GM23338 (cell line): ENCODE measurements at regions not wholly inside any gene's neighbourhood (a gene's known extent, or its start where the extent isn't known, plus 50 kb on each side); places are given as distances from the start of the nearest gene placed in this dataset.

ENCODE experiments used
- ATAC-seq: fragments of 200-7000 bp; cut with Tn5 transposase; 3 replicates; pipeline ENCODE4 v1.9.1; 2020
- DNase-seq: peaks from one replicate; pipeline ENCODE4 v3.0.0-alpha.2; 2015; ENCODE audit warnings: low spot score
- H2AFZ ChIP-seq: fragments of 200-600 bp; sonication (generic); 2 replicates; pipeline ENCODE4 v1.8.0; 2016; ENCODE audit warnings: antibody characterized with exemption, mild to moderate bottlenecking, moderate library complexity
- H3F3A ChIP-seq: fragments of 200-600 bp; sonication (generic); replicated peaks from 2 replicates; pipeline ENCODE4 v1.8.0; 2017; ENCODE audit warnings: antibody characterized with exemption, mixed run types, low read depth
- H3K27ac ChIP-seq: fragments of 200-600 bp; sonication (generic); 2 replicates; pipeline ENCODE4 v1.6.1; 2016; ENCODE audit warnings: low read depth
- H3K27me3 ChIP-seq: fragments of 200-600 bp; sonication (generic); 2 replicates; pipeline ENCODE4 v1.8.0; 2016; ENCODE audit warnings: mild to moderate bottlenecking, mixed run types, moderate library complexity; ENCODE audit not compliant: insufficient read depth
- H3K36me3 ChIP-seq: fragments of 200-600 bp; sonication (generic); 2 replicates; pipeline ENCODE4 v1.8.0; 2016; ENCODE audit warnings: mild to moderate bottlenecking; ENCODE audit not compliant: insufficient read depth
- H3K4me1 ChIP-seq: fragments of 200-600 bp; sonication (generic); 2 replicates; pipeline ENCODE4 v1.8.0; 2016; ENCODE audit warnings: mild to moderate bottlenecking, moderate library complexity; ENCODE audit not compliant: insufficient read depth
- H3K4me2 ChIP-seq: fragments of 200-600 bp; sonication (generic); 2 replicates; pipeline ENCODE4 v1.7.1; 2017; ENCODE audit warnings: mixed run types
- H3K4me3 ChIP-seq: fragments of 200-600 bp; sonication (generic); 2 replicates; pipeline ENCODE4 v1.6.1; 2016; ENCODE audit warnings: mixed run types
- H3K79me2 ChIP-seq: fragments of 200-600 bp; sonication (generic); replicated peaks from 2 replicates; pipeline ENCODE4 v1.8.0; 2017; ENCODE audit warnings: mild to moderate bottlenecking; ENCODE audit not compliant: insufficient read depth
- H3K9me2 ChIP-seq: fragments of 200-600 bp; sonication (generic); 2 replicates; pipeline ENCODE4 v1.8.0; 2017; ENCODE audit not compliant: insufficient read depth
- H4K20me1 ChIP-seq: fragments of 200-600 bp; sonication (generic); replicated peaks from 2 replicates; pipeline ENCODE4 v1.8.0; 2017; ENCODE audit warnings: mild to moderate bottlenecking; ENCODE audit not compliant: insufficient read depth
- H3K27ac Mint-ChIP-seq: 2 replicates; pipeline ENCODE4 v1.8.0; 2020; ENCODE audit warnings: inconsistent platforms, mild to moderate bottlenecking, moderate library complexity, mixed read lengths
- H3K27me3 Mint-ChIP-seq: 3 replicates; pipeline ENCODE4 v1.8.0; 2022; ENCODE audit warnings: low read depth, mild to moderate bottlenecking, moderate library complexity, mixed read lengths, inconsistent platforms; ENCODE audit not compliant: insufficient read depth, poor library complexity
- H3K36me3 Mint-ChIP-seq: 3 replicates; pipeline ENCODE4 v1.8.0; 2021; ENCODE audit warnings: low read depth, mild to moderate bottlenecking, inconsistent platforms, moderate library complexity, mixed read lengths
- H3K4me1 Mint-ChIP-seq: 3 replicates; pipeline ENCODE4 v1.8.0; 2020; ENCODE audit warnings: mild to moderate bottlenecking, inconsistent platforms, mixed read lengths
- H3K4me3 Mint-ChIP-seq: 3 replicates; pipeline ENCODE4 v1.8.0; 2021; ENCODE audit warnings: moderate library complexity, mild to moderate bottlenecking, inconsistent platforms, mixed read lengths
- H3K9me3 Mint-ChIP-seq: 3 replicates; pipeline ENCODE4 v1.8.0; 2020; ENCODE audit warnings: moderate library complexity, mild to moderate bottlenecking, inconsistent platforms, mixed read lengths
- CREB1 ChIP-seq: fragments of 250-450 bp; sonication (Bioruptor Pico); IDR thresholded peaks from 2 replicates; pipeline ENCODE4 v1.5.0; 2020; ENCODE audit warnings: low read depth, mild to moderate bottlenecking, moderate library complexity
- CTCF ChIP-seq, 2 experiments: fragments of 200-600 bp in 1 of 2; sonication (generic) in 1 of 2; conservative IDR thresholded peaks; 2 replicates each; pipeline versions ENCODE4 v1.5.1 to v1.6.1; 2016 to 2017; ENCODE audit warnings: antibody characterized with exemption in 2 of 2, low read depth in 2 of 2, mild to moderate bottlenecking in 2 of 2, moderate library complexity in 1 of 2
- ETS1 ChIP-seq: IDR thresholded peaks from 2 replicates; pipeline ENCODE4 v1.6.1; 2016; ENCODE audit warnings: antibody characterized with exemption
- EZH2 ChIP-seq: fragments of 200-600 bp; sonication (generic); IDR thresholded peaks from one replicate; pipeline ENCODE4 v1.8.0; 2017; ENCODE audit warnings: antibody characterized with exemption, mild to moderate bottlenecking, low read depth; ENCODE audit not compliant: unreplicated experiment
- EZH2phosphoT487 ChIP-seq: fragments of 200-600 bp; sonication (generic); IDR thresholded peaks from one replicate; pipeline ENCODE4 v1.8.1; 2018; ENCODE audit warnings: antibody characterized with exemption; ENCODE audit not compliant: unreplicated experiment
- JUNB ChIP-seq: IDR thresholded peaks from one replicate; pipeline ENCODE4 v1.6.1; 2016; ENCODE audit warnings: antibody characterized with exemption; ENCODE audit not compliant: unreplicated experiment
- NANOG ChIP-seq: IDR thresholded peaks from 2 replicates; pipeline ENCODE4 v1.6.1; 2016; ENCODE audit warnings: antibody characterized with exemption, borderline replicate concordance
- POLR2AphosphoS5 ChIP-seq: IDR thresholded peaks from 2 replicates; pipeline ENCODE4 v1.6.1; 2016; ENCODE audit warnings: antibody characterized with exemption, low read depth
- REST ChIP-seq: IDR thresholded peaks from one replicate; pipeline ENCODE4 v1.6.1; 2018; ENCODE audit warnings: antibody characterized with exemption; ENCODE audit not compliant: unreplicated experiment
- STAT1 ChIP-seq: IDR thresholded peaks from one replicate; pipeline ENCODE4 v1.6.1; 2016; ENCODE audit warnings: antibody characterized with exemption; ENCODE audit not compliant: unreplicated experiment
- ZNF114 ChIP-seq: fragments of 250-450 bp; sonication (Bioruptor Pico); IDR thresholded peaks from 2 replicates; pipeline ENCODE4 v1.5.0; 2020; ENCODE audit warnings: mild to moderate bottlenecking, moderate library complexity
- ZNF331 ChIP-seq: fragments of 250-450 bp; sonication (Bioruptor Pico); IDR thresholded peaks from 2 replicates; pipeline ENCODE4 v1.5.0; 2020; ENCODE audit warnings: low read depth, mild to moderate bottlenecking, moderate library complexity
- ZNF462 ChIP-seq: fragments of 250-450 bp; sonication (Bioruptor Pico); IDR thresholded peaks from 2 replicates; pipeline ENCODE4 v1.5.0; 2020; ENCODE audit warnings: mild to moderate bottlenecking, moderate library complexity

- Histone ChIP-seq H3K9me2 (no peaks in the 10 kb centered on the region), H3K4me1 (no peaks in the 10 kb centered on the region), H4K20me1 (no peaks in the 10 kb centered on the region), H3K79me2 (no peaks in the 10 kb centered on the region), H3K4me3 (no peak overlapping the region), H3K27ac (no peak overlapping the region), H2AFZ (no peak overlapping the region), H3K27me3 (no peaks in the 10 kb centered on the region), H3F3A (no peaks in the 10 kb centered on the region), H3K4me2 (no peak overlapping the region), H3K36me3 (no peaks in the 10 kb centered on the region)
- H3K36me3 Mint-ChIP-seq, result peaks cover 39% of the 10 kb centered on the region
- no peak overlapping the region for H3K4me3 Mint-ChIP-seq
- H3K4me1 Mint-ChIP-seq, result peaks cover 8% of the 10 kb centered on the region
- TF ChIP-seq POLR2AphosphoS5 (no peak), EZH2 (no peak), JUNB (no peak), ZNF462 (no peak), CTCF (conservative IDR thresholded peaks at IDR 0.05; ENCODE audit: low read depth in 2 of 2) (no peak), ZNF331 (CRISPR knock-in tag) (no peak), STAT1 (no peak), EZH2phosphoT487 (no peak), REST (no peak), ZNF114 (CRISPR knock-in tag) (no peak), CREB1 (CRISPR knock-in tag) (no peak), ETS1 (no peak), NANOG (no peak)
- no peak for DNase-seq
- peaks cover 7% of the 10 kb centered on the region for H3K27me3 Mint-ChIP-seq
- no peak overlapping the region for H3K27ac Mint-ChIP-seq
- peaks cover 31% of the 10 kb centered on the region for H3K9me3 Mint-ChIP-seq
- no peak for ATAC-seq
Observed at GRCh38 chr7:24354456-24354855, 70.5 kb downstream of the NPY start.
